ENCODE measurements at regions not wholly inside any gene's neighbourhood (a gene's known extent, or its start where the extent isn't known, plus 50 kb on each side); places are given as distances from the start of the nearest gene placed in this dataset.

- Histone ChIP-seq H3K9me3 (no peaks in the 10 kb centered on the region), H3K27me3 (no peaks in the 10 kb centered on the region), H3K4me1 (peaks cover 0 to 8% (median 3%) of the 10 kb centered on the region in 4 donors), H3K4me3 (no peak overlapping the region), H3K27ac (no peak overlapping the region), H3K36me3 (no peaks in the 10 kb centered on the region)
- TF ChIP-seq, protein P1, sequence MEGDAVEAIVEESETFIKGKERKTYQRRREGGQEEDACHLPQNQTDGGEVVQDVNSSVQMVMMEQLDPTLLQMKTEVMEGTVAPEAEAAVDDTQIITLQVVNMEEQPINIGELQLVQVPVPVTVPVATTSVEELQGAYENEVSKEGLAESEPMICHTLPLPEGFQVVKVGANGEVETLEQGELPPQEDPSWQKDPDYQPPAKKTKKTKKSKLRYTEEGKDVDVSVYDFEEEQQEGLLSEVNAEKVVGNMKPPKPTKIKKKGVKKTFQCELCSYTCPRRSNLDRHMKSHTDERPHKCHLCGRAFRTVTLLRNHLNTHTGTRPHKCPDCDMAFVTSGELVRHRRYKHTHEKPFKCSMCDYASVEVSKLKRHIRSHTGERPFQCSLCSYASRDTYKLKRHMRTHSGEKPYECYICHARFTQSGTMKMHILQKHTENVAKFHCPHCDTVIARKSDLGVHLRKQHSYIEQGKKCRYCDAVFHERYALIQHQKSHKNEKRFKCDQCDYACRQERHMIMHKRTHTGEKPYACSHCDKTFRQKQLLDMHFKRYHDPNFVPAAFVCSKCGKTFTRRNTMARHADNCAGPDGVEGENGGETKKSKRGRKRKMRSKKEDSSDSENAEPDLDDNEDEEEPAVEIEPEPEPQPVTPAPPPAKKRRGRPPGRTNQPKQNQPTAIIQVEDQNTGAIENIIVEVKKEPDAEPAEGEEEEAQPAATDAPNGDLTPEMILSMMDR (IDR thresholded peaks at IDR 0.05): no peak
- TF ChIP-seq EP300 (IDR thresholded peaks at IDR 0.05) (no peak), POLR2AphosphoS5 (IDR thresholded peaks at IDR 0.05) (no peak), POLR2A (IDR thresholded peaks at IDR 0.05) (no peak)
- 95 to 99% methylated on average over 2 of the region's 2 CpGs for WGBS, 2 donors
- no peak for DNase-seq
- intact Hi-C loops (cut with DNase I): no loop called here
Measured at GRCh38 chr7:81407094-81407493, 362.8 kb downstream of the HGF start.

DNA sequence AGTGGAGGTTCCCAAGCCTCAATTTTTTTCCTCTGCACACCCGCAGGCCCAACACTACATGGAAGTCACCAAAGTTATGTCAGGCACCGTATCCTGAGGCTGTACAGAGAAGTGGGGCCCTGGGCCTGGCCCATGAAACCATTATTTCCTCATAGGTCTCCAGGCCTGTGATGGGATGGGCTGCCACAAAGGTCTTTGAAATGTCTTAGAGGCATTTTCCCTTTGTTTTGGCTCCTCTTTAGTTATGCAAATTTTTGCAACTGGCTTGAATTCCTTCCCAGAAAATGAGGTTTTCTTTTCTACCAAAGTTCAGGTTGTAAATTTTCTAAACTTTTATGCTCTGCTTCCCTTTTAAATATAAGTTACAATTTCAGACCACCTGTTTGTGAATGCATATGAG is 365.2 kb downstream of the HGF start:
- intact Hi-C loops (cut with DNase I): no loop called here
- Histone ChIP-seq H3K36me3 (no peaks in the 10 kb centered on the region), H3K4me3 (no peak overlapping the region), H3K9me3 (no peaks in the 10 kb centered on the region), H3K27ac (no peak overlapping the region), H3K4me1 (no peaks in the 10 kb centered on the region), H3K27me3 (no peaks in the 10 kb centered on the region)
- DNase-seq: no peak
- TF ChIP-seq, protein P1 (IDR thresholded peaks at IDR 0.05): no peak
- TF ChIP-seq EP300 (IDR thresholded peaks at IDR 0.05) (no peak), POLR2AphosphoS5 (IDR thresholded peaks at IDR 0.05) (no peak), POLR2A (IDR thresholded peaks at IDR 0.05) (no peak)
- WGBS, 2 donors: 58 to 96% methylated on average over 2 of the region's 2 CpGs

DNA sequence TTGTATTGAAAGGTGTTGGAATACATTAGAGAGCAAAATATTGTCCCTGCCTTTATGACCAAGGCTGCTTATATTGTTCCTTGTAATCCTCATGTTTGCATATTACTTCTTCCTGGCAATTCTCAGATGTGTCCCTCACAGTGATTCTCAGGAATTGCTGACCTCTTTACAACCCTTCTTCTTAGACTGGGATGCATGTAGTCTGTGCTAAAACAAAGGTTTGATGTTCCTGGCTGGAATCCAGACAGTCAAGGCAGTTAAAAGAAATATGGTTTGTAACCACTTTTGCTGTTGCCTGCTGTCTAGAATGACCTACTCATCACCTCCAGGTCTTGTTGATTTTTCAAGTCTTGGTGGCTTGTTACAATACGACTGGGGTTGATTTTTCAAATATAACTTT is 367.6 kb downstream of the HGF start:
- no peak overlapping the region for H3K27ac ChIP-seq
- WGBS, 2 donors: 8 to 46% methylated on average over 1 of the region's 1 CpG
- intact Hi-C loops (cut with DNase I): no loop called here
- H3K9me3 ChIP-seq: no peaks in the 10 kb centered on the region
- no peaks in the 10 kb centered on the region for H3K36me3 ChIP-seq
- no peak overlapping the region for H3K4me3 ChIP-seq
- H3K27me3 ChIP-seq: no peaks in the 10 kb centered on the region
- no peak for DNase-seq
- TF ChIP-seq, protein P1 (IDR thresholded peaks at IDR 0.05): no peak
- TF ChIP-seq POLR2AphosphoS5 (IDR thresholded peaks at IDR 0.05): no peak
- TF ChIP-seq EP300 (IDR thresholded peaks at IDR 0.05): no peak
- no peak for TF ChIP-seq POLR2A (IDR thresholded peaks at IDR 0.05)
- H3K4me1 ChIP-seq: no peaks in the 10 kb centered on the region

GRCh38 chr7:81399471-81399870 is 370.4 kb downstream of the HGF start:
- 65 to 82% methylated on average over 3 of the region's 3 CpGs for WGBS, 2 donors
- no peaks in the 10 kb centered on the region for H3K9me3 ChIP-seq
- no peak overlapping the region for H3K27ac ChIP-seq
- no peaks in the 10 kb centered on the region for H3K4me1 ChIP-seq
- no peaks in the 10 kb centered on the region for H3K27me3 ChIP-seq
- intact Hi-C loops (cut with DNase I): no loop called here
- no peak overlapping the region for H3K4me3 ChIP-seq
- no peak for DNase-seq
- TF ChIP-seq, protein P1 (IDR thresholded peaks at IDR 0.05): no peak
- TF ChIP-seq POLR2A (IDR thresholded peaks at IDR 0.05) (no peak), EP300 (IDR thresholded peaks at IDR 0.05) (no peak), POLR2AphosphoS5 (IDR thresholded peaks at IDR 0.05) (no peak)
- H3K36me3 ChIP-seq: no peaks in the 10 kb centered on the region

DNA sequence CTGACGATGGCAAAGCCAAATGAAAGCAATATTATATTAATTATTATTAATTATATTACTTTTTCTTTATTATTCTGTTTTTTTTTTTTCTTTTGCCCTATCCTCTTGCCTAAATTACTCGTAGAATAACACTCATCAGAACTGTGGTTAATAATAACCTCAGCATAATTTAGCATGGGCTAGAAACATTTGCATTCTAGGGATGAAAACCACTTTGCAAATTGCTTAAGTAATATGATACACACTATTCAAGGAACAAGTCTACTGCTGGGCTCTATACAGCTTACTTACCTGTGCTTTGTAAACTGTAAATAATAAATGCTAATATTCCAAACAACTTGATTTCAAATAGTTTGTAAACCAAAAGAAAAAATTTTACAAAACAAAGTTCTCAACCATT is 375.8 kb downstream of the HGF start:
- no peaks in the 10 kb centered on the region for H3K9me3 ChIP-seq
- H3K4me1 ChIP-seq: no peaks in the 10 kb centered on the region
- no peak for DNase-seq
- H3K36me3 ChIP-seq: no peaks in the 10 kb centered on the region
- TF ChIP-seq EP300 (IDR thresholded peaks at IDR 0.05) (no peak), POLR2A (IDR thresholded peaks at IDR 0.05) (no peak), POLR2AphosphoS5 (IDR thresholded peaks at IDR 0.05) (no peak)
- TF ChIP-seq, protein P1 (IDR thresholded peaks at IDR 0.05): no peak
- no peak overlapping the region for H3K27ac ChIP-seq
- H3K4me3 ChIP-seq: no peak overlapping the region
- WGBS, 2 donors: 84 to 87% methylated on average over 2 of the region's 2 CpGs
- H3K27me3 ChIP-seq: no peaks in the 10 kb centered on the region
- intact Hi-C loops (cut with DNase I): no loop called here

Data from sigmoid colon (tissue), 6 donors.